Endodermal cell (in vitro differentiated cells): ENCODE measurements at regions not wholly inside any gene's neighbourhood (a gene's known extent, or its start where the extent isn't known, plus 50 kb on each side); places are given as distances from the start of the nearest gene placed in this dataset.

ENCODE experiments used
- DNase-seq: peaks from one replicate; pipeline ENCODE4 v3.0.0-alpha.2; 2017
- H3K27ac ChIP-seq: 2 replicates; pipeline ENCODE4 v1.5.1; 2013; ENCODE audit warnings: mild to moderate bottlenecking, low read depth, low read length, moderate library complexity
- H3K27me3 ChIP-seq: 2 replicates; pipeline ENCODE4 v1.6.1; 2013; ENCODE audit warnings: mild to moderate bottlenecking, low read length, moderate library complexity; ENCODE audit not compliant: insufficient read depth, control insufficient read depth, poor library complexity, severe bottlenecking
- H3K36me3 ChIP-seq: 2 replicates; pipeline ENCODE4 v1.7.0; 2013; ENCODE audit warnings: mild to moderate bottlenecking, low read length, moderate library complexity; ENCODE audit not compliant: control insufficient read depth, insufficient read depth
- H3K4me1 ChIP-seq: one replicate; pipeline ENCODE4 v1.7.0; 2013; ENCODE audit warnings: low read length; ENCODE audit not compliant: control insufficient read depth, insufficient read depth
- H3K4me3 ChIP-seq: 2 replicates; pipeline ENCODE4 v1.5.1; 2013; ENCODE audit warnings: mild to moderate bottlenecking, low read length, moderate library complexity
- H3K9ac ChIP-seq: 2 replicates; pipeline ENCODE4 v1.6.1; 2013; ENCODE audit warnings: mild to moderate bottlenecking, low read length, moderate library complexity; ENCODE audit not compliant: poor library complexity, severe bottlenecking; ENCODE audit errors: extremely low read depth
- H3K9me3 ChIP-seq: 2 replicates; pipeline ENCODE4 v1.6.1; 2013; ENCODE audit warnings: mild to moderate bottlenecking, low read length, moderate library complexity; ENCODE audit not compliant: control insufficient read depth
- H3K27ac Mint-ChIP-seq: 2 replicates; pipeline ENCODE4 v1.8.0; 2020; ENCODE audit warnings: mixed read lengths
- H3K27me3 Mint-ChIP-seq: 2 replicates; pipeline ENCODE4 v1.8.0; 2021; ENCODE audit warnings: mild to moderate bottlenecking, mixed read lengths; ENCODE audit not compliant: insufficient read depth
- H3K36me3 Mint-ChIP-seq: 2 replicates; pipeline ENCODE4 v1.8.0; 2020; ENCODE audit warnings: low read depth, mixed read lengths
- H3K4me1 Mint-ChIP-seq: 2 replicates; pipeline ENCODE4 v1.8.0; 2020; ENCODE audit warnings: mixed read lengths
- H3K4me3 Mint-ChIP-seq: 2 replicates; pipeline ENCODE4 v1.8.0; 2020; ENCODE audit warnings: mild to moderate bottlenecking, moderate library complexity, mixed read lengths
- H3K9me3 Mint-ChIP-seq: 2 replicates; pipeline ENCODE4 v1.8.0; 2020; ENCODE audit warnings: mild to moderate bottlenecking, mixed read lengths
- WGBS, 2 experiments: methylation state at CpG; one replicate each; pipeline versions ENCODE4 v1.1.5 to v1.1.7; 2013; ENCODE audit warnings: missing lambda C conversion rate in 2 of 2, mixed read lengths in 1 of 2; ENCODE audit not compliant: insufficient coverage in 1 of 2, insufficient read length in 1 of 2; 5-methylcytosine and 5-hydroxymethylcytosine counted together
- TF ChIP-seq, protein P1 (sequence below): fragments of 200-600 bp; sonication (generic); conservative IDR thresholded peaks from 2 replicates; pipeline ENCODE4 v1.5.0; 2021; ENCODE audit warnings: antibody characterized with exemption, mild to moderate bottlenecking

DNA sequence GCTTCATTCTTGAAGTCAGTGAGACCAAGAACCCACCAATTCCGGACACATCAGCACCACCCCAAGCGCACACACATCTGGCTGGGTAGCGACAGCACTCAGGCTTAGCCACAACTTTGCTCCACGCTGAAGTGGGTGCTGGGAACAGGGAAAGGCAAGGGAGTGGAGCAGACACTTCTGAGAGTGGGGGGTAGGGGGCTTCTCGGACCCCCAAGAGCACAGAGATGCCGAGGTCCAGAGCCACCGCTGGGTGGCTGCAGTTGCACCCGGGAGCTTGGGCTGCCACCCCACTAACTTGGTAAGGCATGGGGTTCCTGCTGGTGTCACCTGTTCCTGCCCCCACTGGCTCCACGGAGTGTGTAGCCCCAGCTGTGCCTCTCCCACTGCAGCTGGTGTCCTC lies 225.3 kb upstream of the RIOK2 start:
- Histone ChIP-seq H3K36me3 (no peaks in the 10 kb centered on the region), H3K9me3 (no peaks in the 10 kb centered on the region), H3K27ac (no peak overlapping the region), H3K4me3 (no peak overlapping the region), H3K9ac (no peak overlapping the region), H3K27me3 (no peaks in the 10 kb centered on the region), H3K4me1 (no peaks in the 10 kb centered on the region)
- H3K36me3 Mint-ChIP-seq: peaks cover 5% of the 10 kb centered on the region
- TF ChIP-seq, protein P1, sequence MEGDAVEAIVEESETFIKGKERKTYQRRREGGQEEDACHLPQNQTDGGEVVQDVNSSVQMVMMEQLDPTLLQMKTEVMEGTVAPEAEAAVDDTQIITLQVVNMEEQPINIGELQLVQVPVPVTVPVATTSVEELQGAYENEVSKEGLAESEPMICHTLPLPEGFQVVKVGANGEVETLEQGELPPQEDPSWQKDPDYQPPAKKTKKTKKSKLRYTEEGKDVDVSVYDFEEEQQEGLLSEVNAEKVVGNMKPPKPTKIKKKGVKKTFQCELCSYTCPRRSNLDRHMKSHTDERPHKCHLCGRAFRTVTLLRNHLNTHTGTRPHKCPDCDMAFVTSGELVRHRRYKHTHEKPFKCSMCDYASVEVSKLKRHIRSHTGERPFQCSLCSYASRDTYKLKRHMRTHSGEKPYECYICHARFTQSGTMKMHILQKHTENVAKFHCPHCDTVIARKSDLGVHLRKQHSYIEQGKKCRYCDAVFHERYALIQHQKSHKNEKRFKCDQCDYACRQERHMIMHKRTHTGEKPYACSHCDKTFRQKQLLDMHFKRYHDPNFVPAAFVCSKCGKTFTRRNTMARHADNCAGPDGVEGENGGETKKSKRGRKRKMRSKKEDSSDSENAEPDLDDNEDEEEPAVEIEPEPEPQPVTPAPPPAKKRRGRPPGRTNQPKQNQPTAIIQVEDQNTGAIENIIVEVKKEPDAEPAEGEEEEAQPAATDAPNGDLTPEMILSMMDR: no peak
- H3K4me3 Mint-ChIP-seq: no peak overlapping the region
- peaks cover 17% of the 10 kb centered on the region for H3K9me3 Mint-ChIP-seq
- no peaks in the 10 kb centered on the region for H3K27me3 Mint-ChIP-seq
- no peak for DNase-seq
- WGBS, 2 experiments: 80 to 86% methylated on average over 1 to 9 of the region's 9 CpGs
- no peak overlapping the region for H3K27ac Mint-ChIP-seq
- peaks cover 16% of the 10 kb centered on the region for H3K4me1 Mint-ChIP-seq

DNA sequence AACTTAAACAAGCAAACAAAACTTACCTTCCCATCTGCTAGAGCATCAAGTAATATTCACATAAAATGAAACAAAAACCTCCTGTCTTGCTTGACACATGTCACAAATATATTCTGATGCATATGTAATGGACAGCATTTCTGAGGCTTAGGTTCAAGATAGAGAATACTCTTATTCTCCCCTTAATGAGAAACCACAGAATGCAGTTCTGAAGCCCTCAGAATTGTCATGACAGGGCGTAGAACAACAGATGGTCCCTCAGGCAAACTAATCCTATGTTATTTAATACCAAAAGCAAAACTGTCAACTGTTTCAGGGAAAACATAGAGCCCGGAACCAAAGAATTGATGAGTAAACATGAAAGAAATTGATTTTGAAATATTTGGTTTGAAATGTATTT lies 229.9 kb upstream of the RIOK2 start:
- H3K36me3 Mint-ChIP-seq: no peaks in the 10 kb centered on the region
- H3K27me3 Mint-ChIP-seq: no peaks in the 10 kb centered on the region
- no peaks in the 10 kb centered on the region for H3K4me1 ChIP-seq
- no peaks in the 10 kb centered on the region for H3K9me3 ChIP-seq
- no peak overlapping the region for H3K27ac Mint-ChIP-seq
- no peak overlapping the region for H3K9ac ChIP-seq
- H3K9me3 Mint-ChIP-seq: peaks cover 4% of the 10 kb centered on the region
- peaks cover 25% of the 10 kb centered on the region for H3K4me1 Mint-ChIP-seq
- no peak overlapping the region for H3K27ac ChIP-seq
- 93% methylated on average over 2 of the region's 2 CpGs; no CpG with 5 or more reads in 1 of the 2 experiments for WGBS, 2 experiments
- no peak overlapping the region for H3K4me3 Mint-ChIP-seq
- H3K27me3 ChIP-seq: no peaks in the 10 kb centered on the region
- TF ChIP-seq, protein P1: no peak
- H3K36me3 ChIP-seq: no peaks in the 10 kb centered on the region
- DNase-seq: no peak
- no peak overlapping the region for H3K4me3 ChIP-seq

DNA sequence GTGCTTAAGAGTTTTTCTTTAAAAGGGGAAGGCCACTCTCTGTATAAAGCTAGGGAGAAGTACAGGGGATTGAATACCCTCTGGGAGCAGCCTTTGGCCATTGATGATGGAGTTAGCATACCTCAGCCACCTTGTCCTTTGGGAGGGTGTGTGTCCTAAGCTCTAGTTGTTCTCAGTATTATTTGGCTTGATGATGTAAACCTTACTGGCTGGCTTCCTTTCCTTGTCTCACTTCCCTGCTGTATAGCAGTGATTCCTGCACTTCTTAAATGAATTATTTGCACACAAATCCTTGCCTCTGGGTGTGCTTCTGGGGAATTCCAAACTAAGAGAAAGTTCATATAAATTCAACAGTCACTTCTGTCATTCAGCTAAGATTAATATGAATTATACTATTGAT lies 234.9 kb upstream of the RIOK2 start:
- Histone ChIP-seq H3K27me3 (no peaks in the 10 kb centered on the region), H3K27ac (no peak overlapping the region), H3K9me3 (no peaks in the 10 kb centered on the region), H3K9ac (no peak overlapping the region), H3K4me1 (no peaks in the 10 kb centered on the region), H3K4me3 (no peak overlapping the region), H3K36me3 (no peaks in the 10 kb centered on the region)
- Mint-ChIP-seq H3K4me3 (no peak overlapping the region), H3K9me3 (no peaks in the 10 kb centered on the region), H3K27ac (no peak overlapping the region), H3K36me3 (no peaks in the 10 kb centered on the region), H3K27me3 (no peaks in the 10 kb centered on the region), H3K4me1 (peaks cover 15% of the 10 kb centered on the region)
- TF ChIP-seq, protein P1: no peak
- no peak for DNase-seq
